Heart left ventricle (tissue), 13 donors: ENCODE measurements at regions not wholly inside any gene's neighbourhood (a gene's known extent, or its start where the extent isn't known, plus 50 kb on each side); places are given as distances from the start of the nearest gene placed in this dataset.

Experiments
- POLR2A ChIP-seq, 2 donors: fragments of 450-650 bp; IDR thresholded peaks; one replicate each; pipeline ENCODE4 v1.6.1; 2017; ENCODE audit warnings: antibody characterized with exemption in 2 of 2, mild to moderate bottlenecking in 2 of 2, moderate library complexity in 2 of 2
- TF ChIP-seq, protein P1 (sequence below), 12 donors: fragments of 200-600 bp; sonication (generic) in 4 of 12; IDR thresholded peaks; one replicate each; pipeline versions ENCODE4 v1.5.0 to v1.8.0; 2018 to 2022; ENCODE audit warnings: antibody characterized with exemption in 12 of 12, mild to moderate bottlenecking in 5 of 12
- donor health status: ischemic (EF 13 %, LVEDD 7.1; RV severe dilation, severe dysfunction).
- donor health status: DM: no; HTN: yes; CAD: no.
- donor health status: DM: no; HTN: no; CAD: no.
- donor health status: ischemic (EF 25% LVEDD 6.9; RV normal size, moderate dysfunction).
- donor health status: ischemic (EF 25% LVEDD 5.7; RV mildly dilated, moderate dysfunction).
- donor health status: ischemic (EF 35%, LVEDD 5.7; RV mildly dilated, moderate dysfunction).
- donor health status: nonischemic (EF 11% LVEDD 7.7; RV severe dilation, severe dysfunction).
- donor health status: DM: yes; HTN: yes; CAD: no.
- donor health status: PGD.
- donor health status: ischemic (EF 29% LVEDD 5.4; RV normal size, mild dysfunction).
- donor health status: nonischemic (EF 23%, LVEDD 6.1; RV moderate dilation, normal function).

- TF ChIP-seq, protein P1, sequence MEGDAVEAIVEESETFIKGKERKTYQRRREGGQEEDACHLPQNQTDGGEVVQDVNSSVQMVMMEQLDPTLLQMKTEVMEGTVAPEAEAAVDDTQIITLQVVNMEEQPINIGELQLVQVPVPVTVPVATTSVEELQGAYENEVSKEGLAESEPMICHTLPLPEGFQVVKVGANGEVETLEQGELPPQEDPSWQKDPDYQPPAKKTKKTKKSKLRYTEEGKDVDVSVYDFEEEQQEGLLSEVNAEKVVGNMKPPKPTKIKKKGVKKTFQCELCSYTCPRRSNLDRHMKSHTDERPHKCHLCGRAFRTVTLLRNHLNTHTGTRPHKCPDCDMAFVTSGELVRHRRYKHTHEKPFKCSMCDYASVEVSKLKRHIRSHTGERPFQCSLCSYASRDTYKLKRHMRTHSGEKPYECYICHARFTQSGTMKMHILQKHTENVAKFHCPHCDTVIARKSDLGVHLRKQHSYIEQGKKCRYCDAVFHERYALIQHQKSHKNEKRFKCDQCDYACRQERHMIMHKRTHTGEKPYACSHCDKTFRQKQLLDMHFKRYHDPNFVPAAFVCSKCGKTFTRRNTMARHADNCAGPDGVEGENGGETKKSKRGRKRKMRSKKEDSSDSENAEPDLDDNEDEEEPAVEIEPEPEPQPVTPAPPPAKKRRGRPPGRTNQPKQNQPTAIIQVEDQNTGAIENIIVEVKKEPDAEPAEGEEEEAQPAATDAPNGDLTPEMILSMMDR (IDR thresholded peaks at IDR 0.05), result no peak
- TF ChIP-seq POLR2A (IDR thresholded peaks at IDR 0.05), result no peak
Observed at GRCh38 chr16:65284626-65285025, 162.8 kb upstream of the CDH11 start.
